NT2/D1 (cell line): ENCODE measurements at regions not wholly inside any gene's neighbourhood (a gene's known extent, or its start where the extent isn't known, plus 50 kb on each side); places are given as distances from the start of the nearest gene placed in this dataset.

ENCODE experiments used
- DNase-seq: peaks from one replicate; pipeline ENCODE4 v3.0.0-alpha.2; 2011; ENCODE audit warnings: low read depth, low spot score
- H3K27me3 ChIP-seq: 2 replicates; pipeline ENCODE4 v1.6.0; 2011; ENCODE audit warnings: mild to moderate bottlenecking; ENCODE audit not compliant: insufficient read length, insufficient read depth
- H3K36me3 ChIP-seq: 2 replicates; pipeline ENCODE4 v1.6.1; 2011; ENCODE audit warnings: mild to moderate bottlenecking, low read length, mixed read lengths; ENCODE audit not compliant: insufficient read depth, insufficient read length
- H3K4me1 ChIP-seq: 2 replicates; pipeline ENCODE4 v1.5.1; 2011; ENCODE audit not compliant: insufficient read depth, insufficient read length
- H3K4me3 ChIP-seq: 2 replicates; pipeline ENCODE4 v1.5.1; 2011; ENCODE audit warnings: low read depth; ENCODE audit not compliant: insufficient read length
- H3K9ac ChIP-seq: 2 replicates; pipeline ENCODE4 v1.6.0; 2011; ENCODE audit warnings: low read depth; ENCODE audit not compliant: insufficient read length
- H3K9me3 ChIP-seq: 2 replicates; pipeline ENCODE4 v1.5.1; 2011; ENCODE audit warnings: mild to moderate bottlenecking, low read length; ENCODE audit not compliant: insufficient read depth
- SUZ12 ChIP-seq: IDR thresholded peaks from 2 replicates; pipeline ENCODE4 v1.6.1; 2011; ENCODE audit not compliant: insufficient read length, insufficient read depth; ENCODE audit errors: extremely low read depth
- YY1 ChIP-seq: IDR thresholded peaks from 2 replicates; pipeline ENCODE4 v1.6.1; 2011; ENCODE audit not compliant: insufficient read length, insufficient read depth
- ZNF274 ChIP-seq: IDR thresholded peaks from 2 replicates; pipeline ENCODE4 v1.6.1; 2011; ENCODE audit warnings: mild to moderate bottlenecking, low read depth, low read length

DNA sequence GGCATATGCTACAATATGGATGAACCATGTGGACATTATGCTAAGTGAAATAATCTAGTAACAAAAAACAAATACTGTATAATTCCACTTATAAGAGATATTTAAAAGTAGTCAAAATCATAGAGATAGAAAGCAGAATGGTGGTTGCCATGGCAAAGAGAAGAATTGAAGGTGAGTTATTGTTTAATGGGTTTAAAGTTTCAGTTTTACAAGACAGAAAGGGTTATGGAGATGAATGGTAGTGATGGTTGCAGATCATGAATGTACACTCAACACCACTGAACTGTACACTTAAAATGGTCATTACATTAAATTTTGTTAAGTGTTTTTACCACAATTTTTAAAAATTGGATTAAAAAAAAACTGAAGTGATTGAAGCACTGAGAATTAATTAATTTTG, 298.2 kb upstream of the ZC3H15 start:
- no peaks in the 10 kb centered on the region for H3K4me1 ChIP-seq
- TF ChIP-seq YY1 (no peak), ZNF274 (no peak), SUZ12 (no peak)
- no peaks in the 10 kb centered on the region for H3K36me3 ChIP-seq
- H3K27me3 ChIP-seq: no peaks in the 10 kb centered on the region
- no peak overlapping the region for H3K9ac ChIP-seq
- no peaks in the 10 kb centered on the region for H3K9me3 ChIP-seq
- DNase-seq: no peak
- H3K4me3 ChIP-seq: no peak overlapping the region

DNA sequence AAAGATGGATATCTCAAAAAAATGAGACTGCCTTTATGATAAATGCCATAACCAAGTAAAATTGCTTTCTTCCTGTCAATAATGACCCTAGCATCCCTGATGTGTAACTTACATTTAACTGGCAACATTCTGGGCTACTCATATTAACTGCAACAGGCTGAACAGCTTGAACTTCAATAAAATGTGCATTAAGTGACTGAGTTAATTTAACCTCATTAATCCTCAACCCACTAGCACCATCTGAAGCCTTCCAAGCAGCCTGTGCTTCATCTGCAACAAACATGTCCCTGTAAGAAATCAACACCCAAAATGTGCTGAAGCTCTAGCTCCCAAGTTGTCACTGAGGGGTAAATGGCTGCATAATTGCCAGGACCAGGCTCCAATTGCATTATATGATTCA, 296.2 kb upstream of the ZC3H15 start:
- no peak for DNase-seq
- TF ChIP-seq YY1 (no peak), SUZ12 (no peak), ZNF274 (no peak)

DNA sequence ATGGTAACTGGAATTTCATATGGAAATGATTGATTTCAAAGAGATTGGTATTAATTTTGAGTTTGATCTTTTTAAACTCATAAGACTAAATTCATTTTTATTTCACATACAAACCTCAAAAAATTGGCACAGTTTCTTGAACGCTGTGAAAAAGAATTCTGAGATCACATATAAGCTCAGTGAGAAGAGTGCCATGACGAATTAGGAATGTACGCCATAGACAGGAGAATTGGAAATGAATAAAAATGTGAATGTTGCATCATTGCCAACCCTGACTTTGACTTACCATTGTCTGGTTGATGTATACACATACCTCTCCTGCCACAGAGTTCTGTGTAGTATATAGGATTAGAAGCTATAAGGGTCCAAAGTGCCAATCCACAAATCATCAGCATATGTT, 290.4 kb upstream of the ZC3H15 start:
- H3K4me1 ChIP-seq: no peaks in the 10 kb centered on the region
- H3K27me3 ChIP-seq: no peaks in the 10 kb centered on the region
- TF ChIP-seq ZNF274 (no peak), SUZ12 (no peak), YY1 (no peak)
- no peak overlapping the region for H3K9ac ChIP-seq
- DNase-seq: no peak
- no peaks in the 10 kb centered on the region for H3K36me3 ChIP-seq
- no peak overlapping the region for H3K4me3 ChIP-seq
- no peaks in the 10 kb centered on the region for H3K9me3 ChIP-seq

More for the DNA sequence above, 296.2 kb upstream of the ZC3H15 start:
- no peaks in the 10 kb centered on the region for H3K27me3 ChIP-seq
- no peaks in the 10 kb centered on the region for H3K4me1 ChIP-seq
- no peak overlapping the region for H3K9ac ChIP-seq
- no peaks in the 10 kb centered on the region for H3K9me3 ChIP-seq
- H3K36me3 ChIP-seq: no peaks in the 10 kb centered on the region
- no peak overlapping the region for H3K4me3 ChIP-seq

DNA sequence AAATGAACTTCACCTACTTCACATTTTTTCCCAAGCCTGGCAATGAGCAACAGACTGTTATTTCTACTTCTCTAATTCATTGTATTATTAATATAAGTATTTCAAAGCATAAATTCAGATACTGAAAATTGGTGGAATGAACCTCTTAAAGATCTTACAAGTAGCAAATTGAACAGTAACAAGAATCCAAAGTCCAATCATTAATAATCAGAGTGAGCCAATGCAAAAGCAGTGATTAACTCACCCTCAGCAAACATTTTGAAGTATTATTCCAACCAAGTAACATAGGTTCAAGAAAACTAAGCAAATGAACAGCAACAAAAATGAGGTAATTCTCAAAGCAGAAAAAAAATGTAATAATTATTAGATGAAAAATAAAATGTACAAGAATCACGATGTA, 288.1 kb upstream of the ZC3H15 start:
- no peaks in the 10 kb centered on the region for H3K36me3 ChIP-seq
- no peaks in the 10 kb centered on the region for H3K27me3 ChIP-seq
- no peaks in the 10 kb centered on the region for H3K9me3 ChIP-seq
- H3K9ac ChIP-seq: no peak overlapping the region
- no peak for TF ChIP-seq YY1
- no peak for TF ChIP-seq SUZ12
- no peak for TF ChIP-seq ZNF274
- DNase-seq: no peak
- H3K4me1 ChIP-seq: no peaks in the 10 kb centered on the region
- H3K4me3 ChIP-seq: no peak overlapping the region

DNA sequence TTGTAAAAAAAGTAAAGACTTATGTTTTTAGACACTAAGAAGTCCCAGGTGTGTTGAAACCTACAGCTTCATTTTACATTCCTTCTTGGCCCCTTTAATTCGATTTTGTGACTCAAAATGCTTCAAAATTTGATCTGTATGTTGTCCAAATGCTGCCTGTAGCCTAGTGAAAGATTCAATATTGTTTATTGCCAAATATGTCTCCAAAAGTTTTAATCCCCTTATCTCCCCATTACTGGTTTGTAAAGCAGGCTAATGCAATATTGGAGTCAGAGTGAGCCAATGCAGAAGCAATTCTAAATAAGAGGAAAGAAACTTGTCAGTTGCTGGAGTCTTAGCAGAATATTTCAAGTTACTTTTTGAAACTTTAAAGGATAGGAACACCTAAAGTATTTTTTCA, 287.0 kb upstream of the ZC3H15 start:
- Histone ChIP-seq H3K9ac (no peak overlapping the region), H3K4me1 (no peaks in the 10 kb centered on the region), H3K4me3 (no peak overlapping the region), H3K27me3 (no peaks in the 10 kb centered on the region), H3K9me3 (no peaks in the 10 kb centered on the region), H3K36me3 (no peaks in the 10 kb centered on the region)
- DNase-seq: no peak
- no peak for TF ChIP-seq SUZ12
- TF ChIP-seq ZNF274: no peak
- no peak for TF ChIP-seq YY1

DNA sequence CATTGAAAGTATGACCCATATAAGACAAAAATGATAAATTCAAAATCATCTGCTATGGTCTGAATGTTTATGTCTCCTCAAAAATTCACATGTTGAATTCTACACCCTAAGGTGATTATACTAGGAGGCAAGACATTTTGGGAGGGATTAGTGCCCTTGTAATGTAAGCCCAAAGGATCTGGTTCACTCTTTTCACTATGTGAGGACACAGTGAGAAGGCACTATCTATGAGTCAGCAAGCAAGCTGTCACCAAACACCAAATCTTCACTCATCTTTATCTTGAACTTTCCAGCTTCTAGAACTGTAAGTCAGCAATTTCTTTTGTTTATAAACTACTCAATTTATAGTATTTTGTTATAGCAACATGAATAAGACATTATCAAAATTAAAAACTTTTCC, 284.7 kb upstream of the ZC3H15 start:
- Histone ChIP-seq H3K4me1 (no peaks in the 10 kb centered on the region), H3K9ac (no peak overlapping the region), H3K36me3 (no peaks in the 10 kb centered on the region), H3K4me3 (no peak overlapping the region), H3K9me3 (no peaks in the 10 kb centered on the region), H3K27me3 (no peaks in the 10 kb centered on the region)
- no peak for DNase-seq
- TF ChIP-seq ZNF274 (no peak), YY1 (no peak), SUZ12 (no peak)

DNA sequence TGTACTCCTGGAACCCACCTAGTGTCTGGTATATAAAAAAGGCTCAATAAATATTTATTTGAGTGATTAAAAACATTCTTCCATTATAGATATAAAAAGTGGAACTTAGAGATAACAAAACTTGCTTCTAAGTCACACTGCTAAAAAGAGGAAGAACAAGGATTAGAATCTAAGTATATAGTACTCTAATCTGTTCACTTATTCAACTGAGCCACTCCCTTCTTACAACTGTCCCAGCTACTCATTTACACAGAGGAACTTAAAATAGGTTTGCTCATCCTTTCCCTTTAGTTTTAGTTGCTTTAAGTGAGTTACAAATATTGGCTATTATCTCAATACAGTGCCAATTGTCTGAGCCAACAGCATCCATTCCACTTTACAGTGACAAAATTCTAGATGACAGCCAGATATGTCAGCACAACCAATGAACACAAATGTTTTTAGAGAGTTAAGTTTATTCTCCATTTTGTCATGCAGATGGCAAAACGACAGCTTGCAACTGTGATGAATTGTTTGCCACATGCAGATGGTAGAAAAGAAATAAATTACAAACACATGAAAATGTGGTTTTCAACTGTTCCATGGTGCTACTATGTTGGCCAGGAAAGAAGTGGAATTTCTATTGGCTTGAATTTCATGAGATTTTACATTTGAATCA, 280.7 kb upstream of the ZC3H15 start:
- no peaks in the 10 kb centered on the region for H3K4me1 ChIP-seq
- no peak for DNase-seq
- H3K27me3 ChIP-seq: no peaks in the 10 kb centered on the region

DNA sequence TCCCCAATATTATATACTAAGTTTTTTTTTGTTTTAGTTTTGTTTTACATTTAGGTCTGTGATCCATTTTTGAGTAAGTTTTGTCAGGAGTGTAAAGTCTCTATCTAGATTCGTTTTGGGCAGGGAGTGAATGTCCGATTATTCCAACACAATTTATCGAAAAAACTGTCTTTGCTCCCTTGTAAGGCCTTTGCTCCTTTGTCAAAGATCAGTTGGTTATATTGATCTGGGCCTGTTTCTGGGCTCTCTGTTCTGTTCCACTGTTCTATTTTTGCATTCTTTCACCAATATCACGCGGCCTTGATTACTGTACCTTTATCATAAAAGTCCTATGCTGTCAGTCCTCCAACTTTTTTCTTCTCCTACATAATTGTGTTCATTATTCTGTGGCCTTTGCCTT, 276.5 kb upstream of the ZC3H15 start:
- Histone ChIP-seq H3K9ac (no peak overlapping the region), H3K9me3 (no peaks in the 10 kb centered on the region), H3K4me1 (no peaks in the 10 kb centered on the region), H3K4me3 (no peak overlapping the region), H3K27me3 (no peaks in the 10 kb centered on the region), H3K36me3 (no peaks in the 10 kb centered on the region)
- DNase-seq: no peak
- no peak for TF ChIP-seq YY1
- no peak for TF ChIP-seq ZNF274
- no peak for TF ChIP-seq SUZ12

More for the DNA sequence above, 280.7 kb upstream of the ZC3H15 start:
- Histone ChIP-seq H3K36me3 (no peaks in the 10 kb centered on the region), H3K9ac (no peak overlapping the region), H3K4me3 (no peak overlapping the region), H3K9me3 (no peaks in the 10 kb centered on the region)
- TF ChIP-seq YY1 (no peak), SUZ12 (no peak), ZNF274 (no peak)
